ENCODE measurements at regions not wholly inside any gene's neighbourhood (a gene's known extent, or its start where the extent isn't known, plus 50 kb on each side); places are given as distances from the start of the nearest gene placed in this dataset.
A peak's percentile ranks its signal among the peaks of the same experiment; 100 is the strongest.

DNA sequence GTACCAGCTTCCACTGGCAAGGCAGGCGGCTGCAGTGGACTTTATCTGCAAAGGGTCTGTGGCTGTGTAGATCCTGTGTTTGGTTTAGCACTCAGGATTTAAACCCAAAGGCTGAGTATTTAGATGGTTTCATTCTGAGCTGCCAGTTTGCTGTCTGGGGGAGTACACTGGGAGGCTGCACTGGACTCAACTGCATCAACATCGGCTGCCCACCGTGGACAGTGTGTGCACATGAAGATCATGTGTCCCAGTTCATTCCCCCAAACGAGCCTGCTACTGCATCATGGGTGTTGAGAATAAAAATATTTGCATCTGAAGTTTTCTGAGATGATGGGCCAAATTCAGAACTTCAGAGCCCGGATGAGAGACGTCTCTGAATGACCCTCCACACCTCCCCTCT, 328.6 kb upstream of the SHH start:
- DNase-seq (ENCODE audit: low read depth), result no peak
- no peak overlapping the region for H3K4me3 ChIP-seq (ENCODE audit: low read depth, low read length)
- TF ChIP-seq, protein P1, sequence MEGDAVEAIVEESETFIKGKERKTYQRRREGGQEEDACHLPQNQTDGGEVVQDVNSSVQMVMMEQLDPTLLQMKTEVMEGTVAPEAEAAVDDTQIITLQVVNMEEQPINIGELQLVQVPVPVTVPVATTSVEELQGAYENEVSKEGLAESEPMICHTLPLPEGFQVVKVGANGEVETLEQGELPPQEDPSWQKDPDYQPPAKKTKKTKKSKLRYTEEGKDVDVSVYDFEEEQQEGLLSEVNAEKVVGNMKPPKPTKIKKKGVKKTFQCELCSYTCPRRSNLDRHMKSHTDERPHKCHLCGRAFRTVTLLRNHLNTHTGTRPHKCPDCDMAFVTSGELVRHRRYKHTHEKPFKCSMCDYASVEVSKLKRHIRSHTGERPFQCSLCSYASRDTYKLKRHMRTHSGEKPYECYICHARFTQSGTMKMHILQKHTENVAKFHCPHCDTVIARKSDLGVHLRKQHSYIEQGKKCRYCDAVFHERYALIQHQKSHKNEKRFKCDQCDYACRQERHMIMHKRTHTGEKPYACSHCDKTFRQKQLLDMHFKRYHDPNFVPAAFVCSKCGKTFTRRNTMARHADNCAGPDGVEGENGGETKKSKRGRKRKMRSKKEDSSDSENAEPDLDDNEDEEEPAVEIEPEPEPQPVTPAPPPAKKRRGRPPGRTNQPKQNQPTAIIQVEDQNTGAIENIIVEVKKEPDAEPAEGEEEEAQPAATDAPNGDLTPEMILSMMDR (IDR thresholded peaks at IDR 0.05; ENCODE audit: control insufficient read depth, extremely low read depth, insufficient read depth), result no peak

DNA sequence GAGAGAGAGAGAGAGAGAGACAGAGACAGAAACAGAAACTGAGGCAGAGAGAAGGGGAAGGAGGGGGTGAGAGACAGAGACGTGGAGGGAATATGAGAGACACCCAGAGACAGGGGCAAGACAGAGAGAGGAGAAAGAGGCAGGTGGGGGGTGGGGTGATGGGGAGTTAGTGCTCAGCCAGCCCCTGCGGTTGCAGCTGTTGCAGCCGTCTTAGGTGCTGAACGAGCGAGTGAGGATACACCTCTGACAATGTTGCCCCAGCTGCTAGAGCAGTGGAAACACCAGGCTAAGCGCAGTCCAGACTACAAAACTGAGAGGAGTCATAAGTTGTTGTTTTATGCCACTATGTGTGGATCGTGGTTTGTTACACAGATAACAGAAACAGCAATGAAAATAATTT, 328.2 kb upstream of the SHH start:
- TF ChIP-seq, protein P1 (IDR thresholded peaks at IDR 0.05; ENCODE audit: control insufficient read depth, extremely low read depth, insufficient read depth), result no peak
- H3K4me3 ChIP-seq (ENCODE audit: low read depth, low read length), result no peak overlapping the region
- DNase-seq (ENCODE audit: low read depth), result no peak

DNA sequence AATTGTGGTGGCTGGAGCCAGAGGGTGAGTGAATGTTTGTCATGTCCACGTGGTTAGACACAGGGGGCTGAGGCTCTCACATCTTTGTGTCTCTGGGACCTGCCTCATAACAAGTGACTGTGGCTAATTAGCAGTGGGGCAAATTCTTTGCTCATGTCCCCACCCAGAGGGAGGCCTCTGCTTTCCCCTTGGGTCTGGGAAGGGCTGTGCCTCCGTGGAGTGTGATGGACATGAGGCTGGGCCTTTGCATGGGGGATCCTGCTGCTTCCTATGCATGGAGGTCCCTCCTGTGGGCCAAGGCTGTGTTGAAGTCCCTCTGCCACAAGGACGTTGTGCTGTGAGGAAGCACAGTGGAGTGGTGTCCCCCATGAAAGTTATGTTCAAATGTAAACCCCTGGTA, 327.4 kb upstream of the SHH start:
- H3K4me3 ChIP-seq (ENCODE audit: low read depth, low read length), result no peak overlapping the region
- DNase-seq (ENCODE audit: low read depth), result no peak
- TF ChIP-seq, protein P1 (IDR thresholded peaks at IDR 0.05; ENCODE audit: control insufficient read depth, extremely low read depth, insufficient read depth), result no peak

DNA sequence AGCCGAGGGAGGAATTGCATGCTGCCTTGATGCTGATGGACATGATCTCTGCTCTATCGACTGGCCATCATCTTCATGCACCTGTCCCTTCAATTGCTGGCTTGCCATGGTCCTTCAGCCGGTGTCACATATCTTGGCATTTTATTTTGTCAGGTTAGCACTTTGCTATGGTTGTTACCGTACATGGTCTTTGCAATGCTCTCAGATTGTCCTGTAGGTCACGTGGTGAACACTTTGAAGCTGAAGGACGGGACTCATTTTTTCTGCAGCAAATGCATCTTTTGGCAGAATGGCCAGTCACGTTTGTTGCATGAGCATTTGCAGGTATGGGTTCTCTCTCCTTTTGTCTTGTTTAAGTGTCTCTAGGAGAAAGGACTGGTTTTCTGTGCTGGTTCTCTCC, 326.8 kb upstream of the SHH start:
- TF ChIP-seq, protein P1 (IDR thresholded peaks at IDR 0.05; ENCODE audit: control insufficient read depth, extremely low read depth, insufficient read depth), result no peak
- no peak overlapping the region for H3K4me3 ChIP-seq (ENCODE audit: low read depth, low read length)
- no peak for DNase-seq (ENCODE audit: low read depth)

DNA sequence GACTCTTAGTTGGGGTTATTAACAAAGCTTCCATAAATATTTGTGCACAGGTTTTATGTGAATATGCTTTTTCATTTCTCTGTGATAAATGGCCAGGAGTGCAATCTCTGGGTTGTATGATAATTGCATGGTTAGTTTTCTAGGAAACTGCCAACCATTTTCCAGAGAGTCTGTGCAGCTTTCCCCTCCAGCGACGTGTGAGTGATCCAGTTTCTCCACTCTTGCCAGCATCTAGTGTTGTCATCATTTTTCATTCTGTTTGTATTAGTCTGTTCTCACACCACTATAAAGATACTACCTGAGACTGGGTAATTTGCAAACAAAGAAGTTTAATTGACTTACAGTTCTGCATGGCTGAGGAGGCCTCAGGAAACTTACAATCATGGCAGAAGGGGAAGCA, 319.6 kb upstream of the SHH start:
- TF ChIP-seq, protein P1 (IDR thresholded peaks at IDR 0.05; ENCODE audit: control insufficient read depth, extremely low read depth, insufficient read depth), result no peak
- peak; percentile 4 for DNase-seq (ENCODE audit: low read depth)
- no peak overlapping the region for H3K4me3 ChIP-seq (ENCODE audit: low read depth, low read length)

DNA sequence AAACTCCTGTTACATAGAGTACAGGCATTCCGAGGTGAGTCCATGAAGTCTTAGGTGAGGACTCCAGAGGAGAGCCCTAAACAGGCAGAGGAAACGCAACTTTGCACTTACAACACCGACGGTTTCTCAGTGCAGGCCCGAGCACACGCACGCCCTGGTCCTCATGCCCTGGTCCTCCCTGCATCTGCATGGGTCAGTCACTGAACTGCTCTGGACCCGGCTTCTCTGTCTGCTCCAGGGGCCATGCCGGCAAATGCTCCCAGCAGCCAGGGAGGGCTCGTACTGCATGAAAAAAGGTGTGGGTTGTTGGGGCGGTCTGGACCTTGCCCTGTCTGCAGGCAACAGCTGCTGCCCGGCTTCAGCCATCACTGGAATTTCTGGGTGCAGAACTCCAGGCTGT, 317.3 kb upstream of the SHH start:
- TF ChIP-seq, protein P1 (IDR thresholded peaks at IDR 0.05; ENCODE audit: control insufficient read depth, extremely low read depth, insufficient read depth), result no peak
- no peak overlapping the region for H3K4me3 ChIP-seq (ENCODE audit: low read depth, low read length)
- DNase-seq (ENCODE audit: low read depth), result no peak

DNA sequence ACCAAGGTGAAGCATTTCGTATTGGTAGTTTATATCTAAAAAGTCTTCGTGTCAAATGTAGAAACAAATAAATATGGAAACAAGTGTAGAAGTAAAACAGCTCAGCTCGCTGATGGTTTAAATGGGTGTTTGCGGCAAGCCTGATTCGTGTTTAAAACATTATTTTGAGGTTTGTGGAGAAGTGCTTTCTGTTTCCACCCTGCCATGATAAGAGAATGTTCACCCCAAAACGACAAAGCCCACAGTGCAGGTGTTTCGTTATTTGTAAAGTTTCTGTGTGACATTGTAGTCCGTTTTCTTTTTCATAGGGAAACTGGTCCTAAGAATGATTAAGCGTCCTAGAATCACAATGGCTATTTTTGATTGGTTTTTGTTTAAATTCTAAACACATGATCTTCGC, 316.2 kb upstream of the SHH start:
- DNase-seq (ENCODE audit: low read depth), result no peak
- TF ChIP-seq, protein P1 (IDR thresholded peaks at IDR 0.05; ENCODE audit: control insufficient read depth, extremely low read depth, insufficient read depth), result no peak

More for the DNA sequence above, 316.2 kb upstream of the SHH start:
- H3K4me3 ChIP-seq (ENCODE audit: low read depth, low read length), result no peak overlapping the region

Measured in LNCaP clone FGC (cell line).